HL-60 (cell line): ENCODE measurements at regions not wholly inside any gene's neighbourhood (a gene's known extent, or its start where the extent isn't known, plus 50 kb on each side); places are given as distances from the start of the nearest gene placed in this dataset.

Experiments used
- DNase-seq, 2 experiments: peaks; one replicate each; pipeline ENCODE4 v3.0.0-alpha.2; 2010 to 2020; ENCODE audit warnings: low read depth in 1 of 2, low spot score in 1 of 2
- H3K27ac ChIP-seq: fragments of 250-450 bp; sonication (Bioruptor Pico); replicated peaks from 2 replicates; pipeline ENCODE4 v1.5.1; 2020; ENCODE audit warnings: mild to moderate bottlenecking, moderate library complexity
- H3K27me3 ChIP-seq: fragments of 250-450 bp; sonication (Bioruptor Pico); 2 replicates; pipeline ENCODE4 v1.5.1; 2021; ENCODE audit warnings: mild to moderate bottlenecking, moderate library complexity; ENCODE audit not compliant: insufficient read depth, poor library complexity, severe bottlenecking
- H3K4me3 ChIP-seq: replicated peaks from 2 replicates; pipeline ENCODE4 v1.5.1; 2011; ENCODE audit warnings: mild to moderate bottlenecking, control low read depth, low read length; ENCODE audit not compliant: insufficient read depth
- GABPA ChIP-seq: IDR thresholded peaks from 2 replicates; pipeline ENCODE4 v1.6.1; 2012; ENCODE audit warnings: low read depth
- POLR2AphosphoS5 ChIP-seq: IDR thresholded peaks from 2 replicates; pipeline ENCODE4 v1.6.1; 2012; ENCODE audit warnings: low read depth
- SPI1 ChIP-seq: IDR thresholded peaks from 2 replicates; pipeline ENCODE4 v1.6.1; 2012; ENCODE audit warnings: low read depth, mild to moderate bottlenecking, borderline replicate concordance
- TF ChIP-seq, protein P1 (sequence below): IDR thresholded peaks from one replicate; pipeline ENCODE4 v1.5.1; 2011; ENCODE audit warnings: low read length, control low read depth, inconsistent platforms; ENCODE audit not compliant: insufficient read depth
- TF ChIP-seq, protein P2 (sequence below): IDR thresholded peaks from 2 replicates; pipeline ENCODE4 v1.6.1; 2012; ENCODE audit warnings: low read depth; ENCODE audit not compliant: insufficient replicate concordance

DNA sequence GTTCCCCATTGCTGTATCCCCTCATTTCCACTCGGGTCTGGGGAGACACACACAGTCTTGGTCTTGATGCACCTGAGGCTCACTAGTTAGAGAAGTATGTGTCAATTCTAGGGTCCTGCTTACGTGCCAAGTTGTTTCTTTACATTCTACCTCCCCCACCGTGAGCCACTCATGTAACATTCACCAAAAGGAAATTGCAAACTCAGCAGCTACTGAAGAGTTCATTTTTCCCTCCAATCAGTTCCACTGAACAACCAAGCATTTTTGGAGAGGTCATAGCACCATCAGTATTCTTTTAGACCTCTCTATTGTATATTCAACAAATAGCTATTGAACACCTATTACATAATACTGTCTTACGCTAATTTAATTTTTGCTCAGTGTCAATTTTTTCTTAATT lies 281.1 kb downstream of the SH3GL2 start:
- Histone ChIP-seq H3K4me3 (no peak overlapping the region), H3K27me3 (no peaks in the 10 kb centered on the region), H3K27ac (no peak overlapping the region)
- no peak for TF ChIP-seq GABPA
- no peak for TF ChIP-seq POLR2AphosphoS5
- TF ChIP-seq, protein P1, sequence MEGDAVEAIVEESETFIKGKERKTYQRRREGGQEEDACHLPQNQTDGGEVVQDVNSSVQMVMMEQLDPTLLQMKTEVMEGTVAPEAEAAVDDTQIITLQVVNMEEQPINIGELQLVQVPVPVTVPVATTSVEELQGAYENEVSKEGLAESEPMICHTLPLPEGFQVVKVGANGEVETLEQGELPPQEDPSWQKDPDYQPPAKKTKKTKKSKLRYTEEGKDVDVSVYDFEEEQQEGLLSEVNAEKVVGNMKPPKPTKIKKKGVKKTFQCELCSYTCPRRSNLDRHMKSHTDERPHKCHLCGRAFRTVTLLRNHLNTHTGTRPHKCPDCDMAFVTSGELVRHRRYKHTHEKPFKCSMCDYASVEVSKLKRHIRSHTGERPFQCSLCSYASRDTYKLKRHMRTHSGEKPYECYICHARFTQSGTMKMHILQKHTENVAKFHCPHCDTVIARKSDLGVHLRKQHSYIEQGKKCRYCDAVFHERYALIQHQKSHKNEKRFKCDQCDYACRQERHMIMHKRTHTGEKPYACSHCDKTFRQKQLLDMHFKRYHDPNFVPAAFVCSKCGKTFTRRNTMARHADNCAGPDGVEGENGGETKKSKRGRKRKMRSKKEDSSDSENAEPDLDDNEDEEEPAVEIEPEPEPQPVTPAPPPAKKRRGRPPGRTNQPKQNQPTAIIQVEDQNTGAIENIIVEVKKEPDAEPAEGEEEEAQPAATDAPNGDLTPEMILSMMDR, result no peak
- TF ChIP-seq, protein P2, sequence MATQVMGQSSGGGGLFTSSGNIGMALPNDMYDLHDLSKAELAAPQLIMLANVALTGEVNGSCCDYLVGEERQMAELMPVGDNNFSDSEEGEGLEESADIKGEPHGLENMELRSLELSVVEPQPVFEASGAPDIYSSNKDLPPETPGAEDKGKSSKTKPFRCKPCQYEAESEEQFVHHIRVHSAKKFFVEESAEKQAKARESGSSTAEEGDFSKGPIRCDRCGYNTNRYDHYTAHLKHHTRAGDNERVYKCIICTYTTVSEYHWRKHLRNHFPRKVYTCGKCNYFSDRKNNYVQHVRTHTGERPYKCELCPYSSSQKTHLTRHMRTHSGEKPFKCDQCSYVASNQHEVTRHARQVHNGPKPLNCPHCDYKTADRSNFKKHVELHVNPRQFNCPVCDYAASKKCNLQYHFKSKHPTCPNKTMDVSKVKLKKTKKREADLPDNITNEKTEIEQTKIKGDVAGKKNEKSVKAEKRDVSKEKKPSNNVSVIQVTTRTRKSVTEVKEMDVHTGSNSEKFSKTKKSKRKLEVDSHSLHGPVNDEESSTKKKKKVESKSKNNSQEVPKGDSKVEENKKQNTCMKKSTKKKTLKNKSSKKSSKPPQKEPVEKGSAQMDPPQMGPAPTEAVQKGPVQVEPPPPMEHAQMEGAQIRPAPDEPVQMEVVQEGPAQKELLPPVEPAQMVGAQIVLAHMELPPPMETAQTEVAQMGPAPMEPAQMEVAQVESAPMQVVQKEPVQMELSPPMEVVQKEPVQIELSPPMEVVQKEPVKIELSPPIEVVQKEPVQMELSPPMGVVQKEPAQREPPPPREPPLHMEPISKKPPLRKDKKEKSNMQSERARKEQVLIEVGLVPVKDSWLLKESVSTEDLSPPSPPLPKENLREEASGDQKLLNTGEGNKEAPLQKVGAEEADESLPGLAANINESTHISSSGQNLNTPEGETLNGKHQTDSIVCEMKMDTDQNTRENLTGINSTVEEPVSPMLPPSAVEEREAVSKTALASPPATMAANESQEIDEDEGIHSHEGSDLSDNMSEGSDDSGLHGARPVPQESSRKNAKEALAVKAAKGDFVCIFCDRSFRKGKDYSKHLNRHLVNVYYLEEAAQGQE, result no peak
- TF ChIP-seq SPI1, result no peak
- no peak for DNase-seq

DNA sequence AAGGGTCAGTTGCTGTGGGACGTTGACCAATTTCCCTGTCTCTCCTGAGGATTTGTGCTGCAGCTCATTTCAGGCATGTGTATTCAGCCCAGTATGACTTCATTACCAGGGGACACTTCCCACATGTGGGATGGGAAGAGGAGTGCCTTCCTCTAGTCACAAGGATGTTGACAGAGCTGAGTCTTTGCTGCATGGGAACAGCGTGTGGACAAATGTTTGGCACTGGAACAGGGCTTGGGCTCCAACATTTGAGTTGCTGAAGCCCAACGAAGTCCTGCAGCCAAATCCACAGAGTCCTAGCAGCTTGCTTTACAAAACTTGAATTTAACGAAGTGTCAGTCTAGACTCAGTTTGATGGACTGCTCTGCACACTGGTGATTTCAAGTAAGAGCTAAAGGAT lies 283.2 kb downstream of the SH3GL2 start:
- TF ChIP-seq, protein P1, result no peak
- TF ChIP-seq GABPA, result no peak
- TF ChIP-seq, protein P2, result no peak
- no peak overlapping the region for H3K4me3 ChIP-seq
- H3K27me3 ChIP-seq, result no peaks in the 10 kb centered on the region
- H3K27ac ChIP-seq, result no peak overlapping the region
- DNase-seq, result no peak

DNA sequence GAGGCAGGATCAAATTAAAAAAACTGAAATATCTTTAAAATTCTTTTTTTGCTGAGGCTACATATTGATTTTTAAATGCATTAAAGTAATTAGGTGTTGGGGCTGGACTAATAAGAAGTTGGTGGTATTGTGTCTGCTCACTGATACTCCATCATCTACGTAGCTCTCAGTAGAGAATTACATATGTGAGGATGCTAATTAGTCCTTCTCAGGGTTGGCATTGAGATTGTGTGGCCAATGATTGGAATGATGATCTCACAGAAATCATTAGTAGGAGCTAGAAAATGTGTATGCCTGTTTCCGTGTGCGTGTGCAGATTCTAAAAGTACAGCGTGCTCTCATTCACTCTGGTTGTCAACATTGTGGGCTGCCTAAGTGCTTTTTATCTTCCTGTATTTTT lies 283.8 kb downstream of the SH3GL2 start:
- no peak overlapping the region for H3K27ac ChIP-seq
- TF ChIP-seq, protein P2, result no peak
- TF ChIP-seq, protein P1, result no peak
- no peak for TF ChIP-seq SPI1
- no peak for TF ChIP-seq GABPA
- TF ChIP-seq POLR2AphosphoS5, result no peak
- no peaks in the 10 kb centered on the region for H3K27me3 ChIP-seq
- no peak for DNase-seq
- H3K4me3 ChIP-seq, result no peak overlapping the region
